Activated naive CD4-positive, alpha-beta T cell (primary cell): ENCODE measurements at regions not wholly inside any gene's neighbourhood (a gene's known extent, or its start where the extent isn't known, plus 50 kb on each side); places are given as distances from the start of the nearest gene placed in this dataset.
A peak's percentile ranks its signal among the peaks of the same experiment; 100 is the strongest.

Source experiments
- DNase-seq, 4 experiments: peaks; one replicate each; lab custom pipeline; 2025; lab: John Stamatoyannopoulos, UW

- no peak for DNase-seq
Observed at GRCh38 chr2:109070290-109070689, 58.7 kb upstream of the SH3RF3 start.

- no peak for DNase-seq
Observed at GRCh38 chr2:109069331-109070194, 59.4 kb upstream of the SH3RF3 start.

GRCh38 chr2:109068811-109069210 is 60.2 kb upstream of the SH3RF3 start:
- DNase-seq, result no peak

GRCh38 chr2:109067631-109068125 is 61.3 kb upstream of the SH3RF3 start:
- no peak for DNase-seq

- no peak for DNase-seq
Observed at GRCh38 chr2:109066917-109067597, 61.9 kb upstream of the SH3RF3 start.

GRCh38 chr2:109066501-109066900 is 62.5 kb upstream of the SH3RF3 start:
- no peak for DNase-seq

- DNase-seq, result no peak
Observed at GRCh38 chr2:109065391-109065734, 63.6 kb upstream of the SH3RF3 start.

- DNase-seq, result no peak
Observed at GRCh38 chr2:109064660-109065390, 64.2 kb upstream of the SH3RF3 start.

GRCh38 chr2:109062859-109063700 is 65.9 kb upstream of the SH3RF3 start:
- DNase-seq, result peak in 1 of 4 experiments; percentile 22

GRCh38 chr2:109062145-109062858 is 66.7 kb upstream of the SH3RF3 start:
- no peak for DNase-seq

- no peak for DNase-seq
Observed at GRCh38 chr2:109061736-109062135, 67.3 kb upstream of the SH3RF3 start.

GRCh38 chr2:109060496-109060895 is 68.5 kb upstream of the SH3RF3 start:
- no peak for DNase-seq

- no peak for DNase-seq
Observed at GRCh38 chr2:109059474-109060165, 69.4 kb upstream of the SH3RF3 start.

- DNase-seq, result no peak
Observed at GRCh38 chr2:109058802-109059201, 69.8 kb upstream of the EDAR start.

GRCh38 chr2:109058191-109058632 is 69.2 kb upstream of the EDAR start:
- no peak for DNase-seq

- peak in 1 of 4 experiments; percentile 53 for DNase-seq
Observed at GRCh38 chr2:109057686-109058085, 68.7 kb upstream of the EDAR start.

GRCh38 chr2:109055435-109055834 is 66.4 kb upstream of the EDAR start:
- DNase-seq, result no peak

GRCh38 chr2:109054865-109055264 is 65.8 kb upstream of the EDAR start:
- DNase-seq, result no peak

GRCh38 chr2:109053716-109054115 is 64.7 kb upstream of the EDAR start:
- no peak for DNase-seq

- no peak for DNase-seq
Observed at GRCh38 chr2:109052922-109053321, 63.9 kb upstream of the EDAR start.
